ENCODE measurements at regions not wholly inside any gene's neighbourhood (a gene's known extent, or its start where the extent isn't known, plus 50 kb on each side); places are given as distances from the start of the nearest gene placed in this dataset.

- TF ChIP-seq, protein P1, sequence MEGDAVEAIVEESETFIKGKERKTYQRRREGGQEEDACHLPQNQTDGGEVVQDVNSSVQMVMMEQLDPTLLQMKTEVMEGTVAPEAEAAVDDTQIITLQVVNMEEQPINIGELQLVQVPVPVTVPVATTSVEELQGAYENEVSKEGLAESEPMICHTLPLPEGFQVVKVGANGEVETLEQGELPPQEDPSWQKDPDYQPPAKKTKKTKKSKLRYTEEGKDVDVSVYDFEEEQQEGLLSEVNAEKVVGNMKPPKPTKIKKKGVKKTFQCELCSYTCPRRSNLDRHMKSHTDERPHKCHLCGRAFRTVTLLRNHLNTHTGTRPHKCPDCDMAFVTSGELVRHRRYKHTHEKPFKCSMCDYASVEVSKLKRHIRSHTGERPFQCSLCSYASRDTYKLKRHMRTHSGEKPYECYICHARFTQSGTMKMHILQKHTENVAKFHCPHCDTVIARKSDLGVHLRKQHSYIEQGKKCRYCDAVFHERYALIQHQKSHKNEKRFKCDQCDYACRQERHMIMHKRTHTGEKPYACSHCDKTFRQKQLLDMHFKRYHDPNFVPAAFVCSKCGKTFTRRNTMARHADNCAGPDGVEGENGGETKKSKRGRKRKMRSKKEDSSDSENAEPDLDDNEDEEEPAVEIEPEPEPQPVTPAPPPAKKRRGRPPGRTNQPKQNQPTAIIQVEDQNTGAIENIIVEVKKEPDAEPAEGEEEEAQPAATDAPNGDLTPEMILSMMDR (conservative IDR thresholded peaks at IDR 0.05; ENCODE audit: low read length): no peak
- no peak for TF ChIP-seq EZH2phosphoT487 (IDR thresholded peaks at IDR 0.05; ENCODE audit: borderline replicate concordance, low read depth, low read length)
Observed at GRCh38 chr16:79358188-79358587, 242.3 kb downstream of the MAF start.
